ENCODE measurements at regions not wholly inside any gene's neighbourhood (a gene's known extent, or its start where the extent isn't known, plus 50 kb on each side); places are given as distances from the start of the nearest gene placed in this dataset.

- Histone ChIP-seq H2AFZ (ENCODE audit: low read length) (peak overlapping the region; percentile 90), H3K9me3 (ENCODE audit: low read length) (no peaks in the 10 kb centered on the region), H3K79me2 (ENCODE audit: insufficient read depth, low read depth, low read length) (no peaks in the 10 kb centered on the region), H3K27ac (ENCODE audit: low read depth, low read length, poor library complexity, severe bottlenecking) (peak overlapping the region; percentile 69), H3K36me3 (ENCODE audit: insufficient read depth, low read length) (no peaks in the 10 kb centered on the region), H3K4me2 (ENCODE audit: low read length) (peak overlapping the region; percentile 73), H3K9me2 (ENCODE audit: insufficient read depth, low read length) (no peaks in the 10 kb centered on the region), H3K4me1 (ENCODE audit: insufficient read depth, low read length, poor library complexity, severe bottlenecking) (peaks cover 80% of the 10 kb centered on the region), H3K4me3 (ENCODE audit: low read depth, low read length, poor library complexity, severe bottlenecking) (peak overlapping the region; percentile 20), H4K20me1 (ENCODE audit: insufficient read depth, low read length) (no peaks in the 10 kb centered on the region)
- BruUV-seq (replicated peaks), result no TSS peak
- no peak for TF ChIP-seq EZH2phosphoT487 (IDR thresholded peaks at IDR 0.05; ENCODE audit: borderline replicate concordance, low read depth, low read length)
- TF ChIP-seq, protein P1, sequence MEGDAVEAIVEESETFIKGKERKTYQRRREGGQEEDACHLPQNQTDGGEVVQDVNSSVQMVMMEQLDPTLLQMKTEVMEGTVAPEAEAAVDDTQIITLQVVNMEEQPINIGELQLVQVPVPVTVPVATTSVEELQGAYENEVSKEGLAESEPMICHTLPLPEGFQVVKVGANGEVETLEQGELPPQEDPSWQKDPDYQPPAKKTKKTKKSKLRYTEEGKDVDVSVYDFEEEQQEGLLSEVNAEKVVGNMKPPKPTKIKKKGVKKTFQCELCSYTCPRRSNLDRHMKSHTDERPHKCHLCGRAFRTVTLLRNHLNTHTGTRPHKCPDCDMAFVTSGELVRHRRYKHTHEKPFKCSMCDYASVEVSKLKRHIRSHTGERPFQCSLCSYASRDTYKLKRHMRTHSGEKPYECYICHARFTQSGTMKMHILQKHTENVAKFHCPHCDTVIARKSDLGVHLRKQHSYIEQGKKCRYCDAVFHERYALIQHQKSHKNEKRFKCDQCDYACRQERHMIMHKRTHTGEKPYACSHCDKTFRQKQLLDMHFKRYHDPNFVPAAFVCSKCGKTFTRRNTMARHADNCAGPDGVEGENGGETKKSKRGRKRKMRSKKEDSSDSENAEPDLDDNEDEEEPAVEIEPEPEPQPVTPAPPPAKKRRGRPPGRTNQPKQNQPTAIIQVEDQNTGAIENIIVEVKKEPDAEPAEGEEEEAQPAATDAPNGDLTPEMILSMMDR (conservative IDR thresholded peaks at IDR 0.05; ENCODE audit: low read length), result no peak
- ChIA-PET CTCF (ENCODE audit: unreplicated experiment) (no interaction called here), POLR2A (interaction anchor here (0.7 to 4.0 kb wide), 7 partner anchors 8 to 488 kb away, joined by 3 to 25 read pairs (median 10); no protein-coding TSS in a partner anchor)
- DNase-seq (ENCODE audit: low spot score), result peak; percentile 78
- intact Hi-C loops (cut with micrococcal nuclease; ENCODE audit: unreplicated experiment), result loop anchor here (5.0 kb wide), 1 partner anchor 218 kb away; the partner anchor contains the start of gene FAM98B
Observed at GRCh38 chr15:38670128-38671005, 105.8 kb upstream of the RASGRP1 start.

DNA sequence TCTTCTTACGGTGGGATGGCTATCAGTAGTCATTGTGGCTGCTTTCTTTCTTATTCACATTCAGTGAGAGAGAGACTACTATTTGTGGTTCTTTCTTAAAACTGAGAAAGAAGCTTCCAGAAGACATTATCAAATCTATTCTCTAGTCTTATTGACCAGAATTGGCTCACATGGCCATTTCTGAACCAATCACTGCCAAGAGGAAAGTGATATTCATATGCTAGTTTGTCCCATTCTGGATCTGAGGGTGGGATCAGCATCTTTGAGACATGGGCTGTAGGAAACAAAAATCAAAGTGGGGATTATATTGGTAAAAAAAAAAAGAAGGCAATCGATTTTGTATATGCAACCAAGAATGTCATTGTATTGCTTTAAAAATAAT is 106.4 kb upstream of the RASGRP1 start:
- H2AFZ ChIP-seq (ENCODE audit: low read length), result peak overlapping the region; percentile 90
- no peaks in the 10 kb centered on the region for H3K79me2 ChIP-seq (ENCODE audit: insufficient read depth, low read depth, low read length)
- H3K9me2 ChIP-seq (ENCODE audit: insufficient read depth, low read length), result no peaks in the 10 kb centered on the region
- H3K9me3 ChIP-seq (ENCODE audit: low read length), result no peaks in the 10 kb centered on the region
- POLR2A ChIA-PET, result interaction anchor here (0.7 to 4.0 kb wide), 5 partner anchors 8 to 489 kb away, joined by 3 to 25 read pairs (median 3); no protein-coding TSS in a partner anchor
- peaks cover 87% of the 10 kb centered on the region for H3K4me1 ChIP-seq (ENCODE audit: insufficient read depth, low read length, poor library complexity, severe bottlenecking)
- H3K4me2 ChIP-seq (ENCODE audit: low read length), result peak overlapping the region; percentile 73
- DNase-seq (ENCODE audit: low spot score), result no peak
- BruUV-seq (replicated peaks), result no TSS peak
- intact Hi-C loops (cut with micrococcal nuclease; ENCODE audit: unreplicated experiment), result loop anchor here (5.0 kb wide), 1 partner anchor 219 kb away; the partner anchor contains the start of gene FAM98B
- CTCF ChIA-PET (ENCODE audit: unreplicated experiment), result no interaction called here
- no peaks in the 10 kb centered on the region for H4K20me1 ChIP-seq (ENCODE audit: insufficient read depth, low read length)
- H3K36me3 ChIP-seq (ENCODE audit: insufficient read depth, low read length), result no peaks in the 10 kb centered on the region
- TF ChIP-seq, protein P1 (conservative IDR thresholded peaks at IDR 0.05; ENCODE audit: low read length), result no peak
- TF ChIP-seq EZH2phosphoT487 (IDR thresholded peaks at IDR 0.05; ENCODE audit: borderline replicate concordance, low read depth, low read length), result no peak
- peak overlapping the region; percentile 20 for H3K4me3 ChIP-seq (ENCODE audit: low read depth, low read length, poor library complexity, severe bottlenecking)
- H3K27ac ChIP-seq (ENCODE audit: low read depth, low read length, poor library complexity, severe bottlenecking), result peak overlapping the region; percentile 69

Measured in OCI-LY7 (cell line).